ENCODE measurements at regions not wholly inside any gene's neighbourhood (a gene's known extent, or its start where the extent isn't known, plus 50 kb on each side); places are given as distances from the start of the nearest gene placed in this dataset.

DNA sequence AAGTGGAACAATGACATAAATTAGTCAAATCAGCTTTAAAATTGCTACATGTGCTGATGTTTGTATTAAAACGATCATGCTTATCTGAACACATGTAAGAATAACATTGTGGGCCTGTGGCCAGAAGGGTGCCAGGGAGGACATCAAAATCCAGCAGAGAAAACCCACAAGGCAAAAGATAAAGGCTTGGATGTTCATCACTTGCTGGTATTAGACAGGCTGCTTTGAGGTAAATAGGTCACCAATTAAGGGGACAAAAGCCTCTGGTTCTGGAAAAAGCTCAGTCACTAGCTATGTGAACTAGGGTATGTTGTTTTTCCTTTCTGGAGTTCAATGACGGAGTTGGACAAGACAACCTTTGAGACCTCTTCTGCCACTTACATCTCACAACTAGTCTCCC lies 74.4 kb upstream of the TMEM108 start:
- no peaks in the 10 kb centered on the region for H3K27me3 ChIP-seq (ENCODE audit: control insufficient read depth, insufficient read depth, low read length)
- DNase-seq (ENCODE audit: low read depth) = no peak
- TF ChIP-seq CTCF (IDR thresholded peaks at IDR 0.05; ENCODE audit: insufficient read depth, low read length, poor library complexity, severe bottlenecking) = no peak
- H3K36me3 ChIP-seq (ENCODE audit: control insufficient read depth, insufficient read depth, low read length) = no peaks in the 10 kb centered on the region
- H3K4me3 ChIP-seq (ENCODE audit: low read depth, low read length) = no peak overlapping the region

- no peak overlapping the region for H3K4me3 ChIP-seq (ENCODE audit: low read depth, low read length)
- H3K36me3 ChIP-seq (ENCODE audit: control insufficient read depth, insufficient read depth, low read length) = no peaks in the 10 kb centered on the region
- TF ChIP-seq CTCF (IDR thresholded peaks at IDR 0.05; ENCODE audit: insufficient read depth, low read length, poor library complexity, severe bottlenecking) = no peak
- no peaks in the 10 kb centered on the region for H3K27me3 ChIP-seq (ENCODE audit: control insufficient read depth, insufficient read depth, low read length)
- DNase-seq (ENCODE audit: low read depth) = no peak
Measured at GRCh38 chr3:132961991-132962390, 76.2 kb upstream of the TMEM108 start.

DNA sequence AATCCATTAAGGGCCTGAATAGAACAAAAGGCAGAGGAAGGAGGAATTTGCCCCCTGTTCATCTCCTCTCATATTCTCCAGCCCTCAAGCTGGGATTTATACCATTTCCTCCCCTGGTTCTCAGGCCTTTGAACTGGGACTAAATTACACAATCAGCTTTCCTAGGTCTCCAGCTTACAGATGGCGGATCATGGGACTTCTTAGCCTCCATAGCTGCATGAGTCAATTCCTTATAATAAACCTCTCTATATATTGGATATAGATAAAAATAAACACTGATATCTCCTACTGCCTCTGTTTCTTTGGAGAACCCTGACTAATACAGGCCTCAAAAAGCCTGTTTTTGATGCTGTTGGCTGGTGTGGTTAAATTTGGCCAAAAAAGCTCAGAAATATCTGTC lies 84.5 kb upstream of the TMEM108 start:
- TF ChIP-seq CTCF (IDR thresholded peaks at IDR 0.05; ENCODE audit: insufficient read depth, low read length, poor library complexity, severe bottlenecking) = no peak
- Histone ChIP-seq H3K27me3 (ENCODE audit: control insufficient read depth, insufficient read depth, low read length) (no peaks in the 10 kb centered on the region), H3K4me3 (ENCODE audit: low read depth, low read length) (no peak overlapping the region), H3K36me3 (ENCODE audit: control insufficient read depth, insufficient read depth, low read length) (no peaks in the 10 kb centered on the region)
- no peak for DNase-seq (ENCODE audit: low read depth)

- TF ChIP-seq CTCF (IDR thresholded peaks at IDR 0.05; ENCODE audit: insufficient read depth, low read length, poor library complexity, severe bottlenecking) = no peak
- DNase-seq (ENCODE audit: low read depth) = no peak
- H3K4me3 ChIP-seq (ENCODE audit: low read depth, low read length) = no peak overlapping the region
- no peaks in the 10 kb centered on the region for H3K36me3 ChIP-seq (ENCODE audit: control insufficient read depth, insufficient read depth, low read length)
- H3K27me3 ChIP-seq (ENCODE audit: control insufficient read depth, insufficient read depth, low read length) = no peaks in the 10 kb centered on the region
Measured at GRCh38 chr3:132927896-132928295, 110.3 kb upstream of the TMEM108 start.

DNA sequence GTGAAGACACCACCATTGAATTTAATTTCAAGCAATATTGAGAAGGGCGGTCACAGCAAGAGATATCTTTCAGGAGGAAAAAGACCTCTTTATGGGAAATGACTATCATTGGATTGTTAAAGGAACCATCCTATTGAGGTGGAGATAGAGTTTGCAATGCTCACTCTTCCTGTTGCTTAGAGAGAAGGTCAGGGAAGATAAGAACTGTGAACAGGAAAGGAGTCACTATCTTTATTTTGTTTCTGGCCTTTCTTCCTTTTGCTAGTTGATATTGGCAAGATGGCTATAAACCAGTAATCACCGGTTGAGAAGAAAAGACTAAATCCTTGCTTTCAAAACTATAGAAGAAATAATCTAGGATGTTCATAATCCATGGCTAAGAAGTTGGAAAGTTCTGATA lies 112.1 kb upstream of the TMEM108 start:
- DNase-seq (ENCODE audit: low read depth) = no peak
- no peaks in the 10 kb centered on the region for H3K36me3 ChIP-seq (ENCODE audit: control insufficient read depth, insufficient read depth, low read length)
- no peaks in the 10 kb centered on the region for H3K27me3 ChIP-seq (ENCODE audit: control insufficient read depth, insufficient read depth, low read length)
- no peak for TF ChIP-seq CTCF (IDR thresholded peaks at IDR 0.05; ENCODE audit: insufficient read depth, low read length, poor library complexity, severe bottlenecking)
- H3K4me3 ChIP-seq (ENCODE audit: low read depth, low read length) = no peak overlapping the region

GRCh38 chr3:132925256-132925930 lies 112.8 kb upstream of the TMEM108 start:
- H3K36me3 ChIP-seq (ENCODE audit: control insufficient read depth, insufficient read depth, low read length) = no peaks in the 10 kb centered on the region
- no peak for TF ChIP-seq CTCF (IDR thresholded peaks at IDR 0.05; ENCODE audit: insufficient read depth, low read length, poor library complexity, severe bottlenecking)
- DNase-seq (ENCODE audit: low read depth) = no peak
- no peak overlapping the region for H3K4me3 ChIP-seq (ENCODE audit: low read depth, low read length)
- no peaks in the 10 kb centered on the region for H3K27me3 ChIP-seq (ENCODE audit: control insufficient read depth, insufficient read depth, low read length)
